HG03571 (cell line): ENCODE measurements at regions not wholly inside any gene's neighbourhood (a gene's known extent, or its start where the extent isn't known, plus 50 kb on each side); places are given as distances from the start of the nearest gene placed in this dataset.
"Not testable (repeated sequence)": the region's sequence is repeated elsewhere in the genome, so short reads cannot be mapped to it uniquely, and the experiment has no call there.

ENCODE experiments used
- ATAC-seq: cut with Tn5 transposase; IDR thresholded peaks from one replicate; pipeline ENCODE4 v1.9.1; 2021; ENCODE audit not compliant: unreplicated experiment

GRCh38 chr7:46606761-46607160, 685.7 kb upstream of the IGFBP3 start:
- ATAC-seq = no peak

DNA sequence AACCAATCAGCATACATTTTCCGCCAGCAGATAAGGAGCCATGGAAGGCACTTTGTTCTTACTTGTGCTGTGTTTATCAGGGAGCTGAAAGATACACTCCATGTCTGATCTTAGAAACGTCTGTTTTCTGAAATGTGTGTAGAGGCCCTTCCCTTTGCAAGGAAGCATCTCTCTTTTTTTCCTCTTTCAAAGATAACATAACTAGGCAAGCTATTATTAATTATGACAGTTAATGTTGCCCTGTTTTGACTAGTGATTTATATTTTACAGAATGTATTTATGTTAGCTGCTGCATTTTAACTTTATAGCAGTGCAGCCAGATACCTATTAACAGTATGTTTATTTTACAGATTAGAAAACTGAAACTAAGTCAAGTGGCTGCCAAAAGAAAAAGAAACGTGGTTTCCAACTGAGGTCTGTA, 683.2 kb upstream of the IGFBP3 start:
- ATAC-seq = no peak

DNA sequence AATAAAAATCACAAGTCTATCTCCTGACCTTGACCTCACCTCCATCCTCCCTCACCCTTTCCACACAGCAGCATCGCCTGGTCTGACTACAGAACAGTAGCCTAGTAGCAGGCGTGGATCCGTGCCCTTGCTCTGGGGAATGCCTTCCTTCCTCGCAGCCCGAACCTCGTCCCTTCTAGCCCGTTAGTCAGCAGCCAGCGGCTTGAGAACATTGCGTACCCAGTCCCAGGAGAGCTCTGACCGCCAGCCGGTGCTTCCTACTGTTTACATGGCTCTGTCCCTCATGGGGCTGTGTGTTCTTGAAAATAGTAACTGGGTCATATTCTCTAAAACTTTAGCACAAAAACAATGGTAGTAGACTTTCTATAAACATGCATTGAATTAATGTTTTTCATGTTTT, 682.7 kb upstream of the IGFBP3 start:
- no peak for ATAC-seq

GRCh38 chr7:46603296-46603752, 682.3 kb upstream of the IGFBP3 start:
- ATAC-seq = no peak

DNA sequence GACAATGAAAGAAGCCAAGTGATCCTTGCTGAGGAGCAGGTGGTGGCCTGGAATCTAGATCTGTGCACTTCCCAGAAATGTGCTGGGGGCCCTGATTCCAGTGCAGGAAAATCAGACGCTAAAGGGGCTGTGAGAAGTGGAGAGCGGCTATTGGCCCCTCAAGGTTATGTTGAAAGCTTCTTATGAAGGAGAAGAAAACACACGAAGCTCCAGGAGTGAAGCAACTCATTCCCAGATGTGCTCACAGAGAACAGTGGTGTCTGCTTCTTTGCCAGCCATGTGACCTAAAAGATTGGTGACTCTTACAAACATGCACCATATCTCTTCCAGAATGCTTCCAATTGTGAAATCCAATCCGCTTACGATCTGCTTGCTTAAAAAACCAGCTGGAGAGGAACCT, 679.3 kb upstream of the IGFBP3 start:
- no peak for ATAC-seq

DNA sequence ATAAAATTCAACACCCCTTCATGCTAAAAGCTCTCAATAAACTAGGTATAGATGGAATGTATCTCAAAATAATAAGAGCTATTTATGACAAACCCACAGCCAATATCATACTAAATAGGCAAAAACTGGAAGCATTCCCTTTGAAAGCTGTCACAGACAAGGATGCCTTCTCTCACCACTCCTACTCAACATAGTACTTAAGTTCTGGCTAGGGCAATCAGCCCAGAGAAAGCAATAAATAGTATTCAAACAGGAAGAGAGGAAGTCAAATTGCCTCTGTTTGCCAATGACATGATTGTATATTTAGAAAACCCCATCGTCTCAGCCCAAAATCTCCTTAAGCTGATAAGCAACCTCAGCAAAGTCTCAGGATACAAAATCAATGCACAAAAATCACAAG, 673.8 kb upstream of the IGFBP3 start:
- ATAC-seq = not testable (repeated sequence)

DNA sequence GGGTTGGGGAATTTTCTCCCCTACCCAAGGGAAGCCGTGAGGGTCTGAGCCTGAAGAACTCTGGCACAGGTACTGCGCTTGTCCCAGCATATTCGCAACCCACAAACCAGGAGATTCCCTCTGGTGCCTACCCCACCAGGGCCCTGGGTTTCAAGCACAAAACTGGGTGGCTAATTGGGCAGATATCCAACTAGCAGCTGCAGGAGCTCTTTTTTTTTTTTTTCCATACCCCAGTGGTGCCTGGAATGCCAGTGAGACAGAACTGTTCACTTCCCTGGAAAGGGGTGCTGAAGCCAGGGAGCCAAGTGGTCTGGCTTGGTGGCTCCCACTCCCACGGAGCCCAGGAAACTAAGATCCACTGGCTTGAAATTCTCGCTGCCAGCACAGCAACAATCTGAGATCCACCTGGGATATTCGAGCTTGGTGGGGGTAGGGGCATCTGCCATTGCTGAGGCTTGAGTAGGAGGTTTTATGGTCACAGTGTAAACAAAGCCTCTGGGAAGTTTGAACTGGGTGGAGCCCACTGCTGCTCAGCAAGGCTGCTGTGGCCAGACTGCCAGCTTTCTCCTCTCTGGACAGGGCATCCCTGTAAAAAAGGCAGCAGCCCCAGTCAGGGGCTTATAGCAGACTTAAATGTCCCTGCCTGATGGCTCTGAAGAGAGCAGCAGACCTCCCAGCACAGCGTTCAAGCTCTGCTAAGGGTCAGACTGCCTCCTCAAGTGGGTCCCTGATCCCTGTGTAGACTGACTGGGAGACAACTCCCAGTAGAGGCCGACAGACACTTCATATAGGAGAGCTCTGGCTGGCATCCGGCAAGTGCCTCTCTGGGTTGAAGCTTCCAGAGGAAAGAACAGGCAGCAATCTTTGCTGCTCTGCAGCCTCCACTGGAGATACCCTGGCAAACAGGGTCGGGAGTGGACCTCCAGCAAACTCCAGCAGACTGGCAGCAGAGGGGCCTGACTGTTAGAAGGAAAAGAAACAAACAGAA, 670.1 kb upstream of the IGFBP3 start:
- not testable (repeated sequence) for ATAC-seq

DNA sequence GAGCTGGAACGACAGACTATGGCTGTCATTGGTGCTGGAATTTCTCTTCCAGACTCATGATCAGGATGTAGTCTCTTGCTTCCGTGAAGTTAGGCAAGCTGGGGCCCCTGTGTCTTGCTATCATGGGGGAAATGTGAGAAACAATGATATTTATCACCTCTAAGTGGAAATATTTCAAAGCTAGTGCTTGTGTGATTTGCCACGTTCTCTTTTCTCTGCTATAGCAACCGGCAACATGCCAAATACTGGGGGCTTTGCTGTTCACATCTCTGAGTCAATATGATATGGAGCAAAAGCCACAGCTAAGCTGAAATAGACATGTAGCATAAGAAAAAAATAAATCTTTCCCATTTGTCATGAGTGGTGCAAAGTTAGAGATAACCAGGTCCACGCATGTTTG, 668.2 kb upstream of the IGFBP3 start:
- no peak for ATAC-seq

- no peak for ATAC-seq
Observed at GRCh38 chr7:46586406-46586805, 665.3 kb upstream of the IGFBP3 start.

GRCh38 chr7:46583656-46584055, 662.6 kb upstream of the IGFBP3 start:
- ATAC-seq = no peak

DNA sequence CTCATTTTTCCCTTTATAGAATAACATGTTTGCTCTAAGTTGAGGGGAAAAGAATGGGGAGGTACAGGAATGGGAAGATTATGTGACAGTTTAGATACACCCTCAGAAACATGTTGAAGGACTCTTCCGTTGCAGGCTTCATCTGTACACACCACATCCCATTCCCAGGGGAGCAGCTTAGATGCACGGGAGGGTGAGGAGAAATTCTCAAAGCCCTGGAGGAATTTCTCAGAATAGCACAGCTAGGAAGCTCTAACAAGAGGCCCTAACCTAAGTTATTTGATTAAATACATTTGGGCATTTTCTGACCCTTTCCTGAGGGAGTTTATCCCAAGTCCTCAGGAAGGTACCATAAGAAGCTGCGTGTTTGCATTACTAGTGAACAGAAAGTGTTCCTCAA, 660.2 kb upstream of the IGFBP3 start:
- no peak for ATAC-seq

- no peak for ATAC-seq
Observed at GRCh38 chr7:46580766-46581165, 659.7 kb upstream of the IGFBP3 start.

GRCh38 chr7:46577394-46577793, 656.3 kb upstream of the IGFBP3 start:
- ATAC-seq = no peak

DNA sequence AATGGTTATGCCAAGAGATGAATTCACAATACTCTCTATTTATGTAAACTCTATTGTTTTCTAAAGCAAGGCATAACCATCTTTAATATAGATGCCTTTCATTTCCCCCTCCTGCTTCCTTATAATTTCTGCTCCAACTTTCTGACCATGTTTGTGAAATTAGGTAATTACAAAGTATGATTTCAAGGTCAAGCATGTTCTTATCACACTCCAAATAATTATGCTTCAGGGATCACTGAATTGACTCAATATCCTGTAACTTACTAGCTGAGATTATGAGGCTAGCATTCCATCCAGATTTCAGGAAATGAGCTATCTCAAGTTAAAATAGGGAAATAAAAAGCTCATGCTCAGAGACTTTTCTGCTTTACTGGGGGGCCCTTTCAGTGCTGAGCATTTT, 655.9 kb upstream of the IGFBP3 start:
- ATAC-seq = no peak

GRCh38 chr7:46572691-46573090, 651.6 kb upstream of the IGFBP3 start:
- ATAC-seq = no peak

- ATAC-seq = no peak
Observed at GRCh38 chr7:46571996-46572395, 650.9 kb upstream of the IGFBP3 start.

- ATAC-seq = no peak
Observed at GRCh38 chr7:46569133-46569465, 648.0 kb upstream of the IGFBP3 start.

GRCh38 chr7:46568420-46569132, 647.5 kb upstream of the IGFBP3 start:
- ATAC-seq = no peak

DNA sequence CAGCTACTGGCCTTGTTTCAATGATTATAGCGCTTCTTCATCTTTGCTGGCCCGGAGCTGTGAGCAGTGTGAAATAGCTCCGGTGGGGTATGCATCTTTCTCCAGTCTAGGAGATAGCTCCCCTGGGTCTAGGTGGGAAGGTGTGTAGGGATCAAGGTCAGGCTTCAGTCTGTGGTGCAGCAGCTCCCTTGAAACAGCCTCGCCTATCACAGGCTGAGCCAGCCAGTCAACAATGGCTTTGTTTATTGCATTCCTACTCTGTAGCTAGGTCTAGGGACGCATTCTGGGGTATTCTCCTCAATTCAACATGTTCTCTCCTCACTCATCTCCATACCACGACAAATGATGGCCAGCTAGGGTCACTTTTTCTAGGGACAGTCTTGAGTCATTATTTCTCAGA, 646.8 kb upstream of the IGFBP3 start:
- no peak for ATAC-seq

DNA sequence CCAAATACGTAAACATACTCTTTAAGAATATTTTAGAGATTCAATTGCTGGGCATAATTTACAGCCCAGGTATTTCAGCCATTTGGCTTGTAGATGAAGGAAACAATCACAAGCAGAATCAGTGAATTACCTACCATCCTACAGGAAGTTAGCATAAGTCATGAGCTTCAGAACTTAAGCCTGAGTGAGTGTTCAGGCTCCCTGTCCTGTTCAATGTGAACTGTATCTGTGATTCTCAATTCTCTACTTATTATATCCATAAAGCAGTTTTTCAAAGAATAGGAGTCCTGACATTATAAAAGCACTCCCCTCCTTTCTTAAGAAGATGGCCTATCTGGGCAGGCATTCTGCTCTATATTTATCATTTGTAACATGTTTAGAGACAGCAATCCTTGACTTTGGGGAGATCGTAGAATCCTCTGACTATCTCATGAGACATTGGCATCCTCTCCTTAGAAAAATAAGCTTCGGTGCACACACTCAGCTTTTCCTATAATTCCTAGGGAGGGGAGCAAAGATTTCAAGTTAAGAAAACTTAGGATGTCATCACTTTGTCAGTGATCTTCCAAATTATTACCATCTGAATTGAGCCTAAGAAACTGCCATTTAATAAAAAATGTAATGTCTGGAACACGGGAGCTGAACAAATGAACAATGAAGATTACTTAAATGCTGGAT, 645.2 kb upstream of the IGFBP3 start:
- ATAC-seq = no peak

DNA sequence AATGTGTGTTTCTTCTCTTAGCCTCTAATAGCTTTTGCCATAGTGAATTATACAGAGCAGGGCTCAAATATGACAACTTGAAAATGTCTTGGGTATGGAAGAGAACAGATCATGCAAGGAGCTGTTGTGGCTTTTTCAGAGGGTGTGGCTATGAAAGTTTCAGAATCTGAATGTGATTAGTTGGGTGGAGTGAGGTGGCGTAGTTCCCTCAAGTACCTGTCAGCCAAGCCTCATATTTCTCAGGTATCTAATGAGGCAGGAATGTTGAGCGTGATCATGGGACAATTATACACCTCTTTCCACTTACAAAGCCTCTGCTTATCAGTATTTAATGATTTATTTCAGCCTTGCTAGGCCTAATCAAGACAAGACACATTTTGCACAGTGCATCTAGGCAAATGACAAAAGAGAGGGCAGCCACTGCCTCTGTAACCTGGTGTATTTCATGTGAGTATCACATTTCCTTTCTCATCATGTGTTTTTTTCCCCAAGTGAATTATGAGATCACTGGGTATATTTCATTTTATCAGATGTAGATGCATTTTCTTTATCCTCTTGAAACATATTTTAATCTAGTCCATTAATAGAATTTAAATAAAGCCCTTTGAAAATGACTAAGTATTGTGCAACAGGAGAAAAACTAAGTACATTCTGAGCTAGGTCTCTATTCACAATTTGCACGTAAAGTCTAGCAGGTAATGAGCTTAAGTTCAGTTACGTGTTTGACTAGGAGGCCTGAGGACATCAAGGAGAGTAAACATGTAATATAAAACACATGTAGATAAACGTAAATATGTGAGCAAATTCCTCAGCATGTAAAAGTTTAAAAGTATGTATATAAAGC, 644.4 kb upstream of the IGFBP3 start:
- ATAC-seq = no peak
